HG02973 (cell line): ENCODE measurements at regions not wholly inside any gene's neighbourhood (a gene's known extent, or its start where the extent isn't known, plus 50 kb on each side); places are given as distances from the start of the nearest gene placed in this dataset.

Experiments used
- ATAC-seq: cut with Tn5 transposase; IDR thresholded peaks from one replicate; pipeline ENCODE4 v1.9.1; 2021; ENCODE audit warnings: moderate library complexity; ENCODE audit not compliant: unreplicated experiment

DNA sequence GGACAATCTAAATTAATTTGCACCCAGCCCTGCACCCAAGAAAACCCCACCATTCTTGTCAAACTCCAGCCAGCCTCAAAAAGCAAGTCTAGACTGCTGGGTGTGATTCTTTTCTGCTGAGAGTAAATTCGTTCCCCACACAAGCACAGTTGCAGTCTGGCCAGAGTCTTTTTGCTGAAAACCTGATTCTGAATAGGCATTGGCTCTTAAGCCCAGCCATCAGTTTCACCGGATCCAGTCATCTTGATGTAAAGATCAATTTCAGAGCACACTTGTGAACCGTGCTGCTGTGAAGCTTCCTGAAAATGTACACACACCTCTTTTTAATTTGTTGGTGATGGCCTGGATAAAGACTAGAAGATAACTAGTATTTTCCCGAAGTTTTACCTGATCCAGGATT is 159.4 kb upstream of the GGTLC1 start:
- no peak for ATAC-seq

DNA sequence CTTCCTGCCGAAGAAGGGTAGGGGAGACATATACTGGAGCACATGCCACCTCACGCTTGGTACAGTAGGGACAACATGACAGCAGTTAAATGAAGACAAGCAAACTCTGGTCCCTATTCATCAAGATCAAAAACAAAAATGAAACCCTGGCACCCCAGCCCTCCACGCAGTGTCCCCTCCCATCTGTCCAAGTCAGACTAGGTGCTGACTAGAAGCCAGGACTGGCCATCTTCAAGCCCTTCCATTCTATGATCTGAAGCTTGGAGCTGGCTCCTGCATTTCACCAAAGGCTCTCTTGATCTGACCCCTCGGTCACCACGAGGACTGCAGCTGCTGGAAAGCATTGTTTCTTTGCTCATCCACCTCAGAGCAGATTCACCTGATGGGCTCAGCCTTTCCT is 158.9 kb upstream of the GGTLC1 start:
- ATAC-seq = no peak

DNA sequence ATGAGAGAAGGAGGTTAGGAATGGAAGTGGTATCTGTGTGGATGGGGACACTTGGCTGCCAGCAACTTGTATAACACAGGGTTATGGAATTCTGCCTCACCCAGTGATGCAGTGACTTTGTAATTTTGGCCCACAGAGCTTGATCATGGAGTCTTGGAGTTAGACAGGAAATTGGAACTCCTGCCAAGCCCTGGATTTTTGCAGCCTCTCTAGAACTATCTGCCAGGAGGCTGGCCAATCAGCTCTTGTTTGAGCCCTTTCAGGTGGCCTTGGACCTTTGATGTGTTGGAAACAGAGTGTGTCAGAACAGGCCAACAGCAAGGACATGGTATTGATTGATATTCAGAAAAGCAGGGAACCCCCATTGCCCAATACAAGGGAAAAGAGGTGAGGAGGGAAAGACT is 157.7 kb upstream of the GGTLC1 start:
- no peak for ATAC-seq

DNA sequence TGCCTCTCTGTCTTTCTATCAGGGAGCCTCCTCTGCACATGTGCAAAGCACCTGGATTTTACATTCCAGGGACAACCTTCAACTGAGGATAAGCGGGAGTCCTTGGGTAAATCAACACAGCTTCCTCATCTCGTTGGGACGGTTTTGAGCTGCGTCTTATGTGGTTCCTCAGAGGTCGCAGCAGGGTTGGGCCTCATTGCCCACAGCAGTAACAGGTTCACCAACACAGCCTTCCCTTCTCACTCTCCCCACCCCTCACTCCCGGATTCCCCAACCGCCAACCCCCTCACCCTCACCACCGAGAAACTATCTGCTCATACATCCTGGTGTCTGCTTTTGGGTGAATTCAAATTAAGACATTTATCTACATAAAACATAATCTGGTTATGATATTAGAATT is 155.8 kb upstream of the GGTLC1 start:
- no peak for ATAC-seq

DNA sequence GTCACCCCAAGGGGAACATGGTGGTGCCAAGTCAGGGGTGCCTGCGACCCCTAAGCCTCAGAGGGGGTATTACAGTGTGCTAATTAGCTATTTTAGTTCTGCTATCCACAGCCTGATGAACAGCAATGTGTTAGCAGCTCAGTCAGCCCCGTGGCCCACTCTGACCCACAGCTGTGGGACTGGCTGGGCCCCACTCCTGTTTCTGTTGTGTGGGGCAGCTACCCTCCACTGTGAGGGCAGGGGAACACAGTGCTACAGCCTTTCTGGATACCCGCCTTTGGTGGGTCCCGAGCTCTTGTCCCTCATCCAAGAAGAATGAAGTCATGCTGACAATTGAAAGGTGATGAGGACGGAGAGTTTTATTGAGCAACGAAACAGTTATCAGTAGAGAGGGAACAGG is 152.5 kb upstream of the GGTLC1 start:
- ATAC-seq = no peak

DNA sequence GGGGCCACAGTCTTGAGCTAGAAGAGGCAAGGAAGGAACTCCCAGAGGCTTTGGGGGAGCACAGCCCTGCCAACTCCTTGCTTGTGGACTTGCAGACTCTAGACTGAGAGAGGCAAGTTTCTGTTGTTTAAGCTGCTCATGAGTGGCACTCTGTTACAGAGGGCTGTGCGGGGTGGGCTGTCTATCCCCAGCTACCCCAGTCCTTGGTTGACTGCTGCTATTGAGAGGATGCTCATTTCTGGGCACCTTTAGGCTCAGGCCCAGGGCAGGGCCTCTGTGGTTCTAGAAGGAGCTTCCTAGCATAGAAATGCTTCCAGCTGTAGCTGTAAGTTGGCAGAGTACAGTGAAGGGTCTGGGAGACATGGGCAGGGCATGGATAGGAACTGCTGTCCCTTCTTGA is 151.3 kb upstream of the GGTLC1 start:
- ATAC-seq = no peak

DNA sequence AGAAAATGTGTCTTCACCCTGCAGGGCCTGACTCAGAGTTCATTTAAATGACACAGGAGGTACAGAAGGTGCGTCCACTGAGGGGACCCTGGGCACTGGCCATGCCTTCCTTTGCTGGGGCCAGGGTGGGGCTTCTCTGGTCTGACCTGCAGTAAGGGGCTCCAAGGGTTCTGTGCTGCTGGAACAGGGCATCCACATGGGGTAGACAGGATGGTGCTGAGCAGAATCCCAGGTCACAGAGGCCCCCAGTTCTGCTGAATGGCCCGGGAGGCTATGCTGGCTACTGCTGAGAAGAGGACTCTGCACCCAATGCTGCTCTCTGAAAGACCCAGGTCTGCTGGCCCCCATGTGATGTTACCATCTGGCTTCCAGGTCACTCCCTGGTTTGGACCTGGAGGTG is 150.4 kb upstream of the GGTLC1 start:
- ATAC-seq = no peak

DNA sequence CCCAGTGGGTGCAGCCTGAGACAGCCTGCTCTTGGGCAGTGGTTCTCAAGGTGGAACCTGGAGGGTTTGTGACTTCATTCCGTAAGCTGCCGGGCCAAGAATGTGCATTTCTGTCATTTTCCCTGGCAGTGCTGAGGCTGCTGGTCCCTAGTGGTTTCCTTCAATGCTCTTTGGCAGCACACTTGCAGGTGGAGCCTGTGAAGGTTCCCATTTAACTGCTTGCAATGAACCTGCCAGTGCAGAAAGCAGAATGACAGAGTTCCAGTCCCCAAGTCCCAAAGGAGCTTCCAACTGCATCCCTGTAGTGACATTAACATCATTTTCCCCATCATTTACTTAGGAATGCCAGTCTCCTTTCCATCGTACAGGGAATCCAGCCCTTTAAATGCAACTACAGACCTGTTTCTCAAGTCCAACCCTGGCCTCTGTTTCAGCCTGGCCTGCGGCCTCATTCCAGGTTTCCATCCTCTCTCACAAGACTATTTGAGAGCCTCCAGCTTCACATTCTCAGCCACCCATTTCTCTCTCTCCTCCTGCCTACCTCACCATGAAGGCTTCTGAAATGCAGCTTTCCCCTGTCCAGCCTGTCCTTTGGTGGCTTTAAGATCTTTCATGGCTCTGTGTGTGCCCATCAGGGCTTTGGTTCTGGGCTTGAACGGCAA is 149.7 kb upstream of the GGTLC1 start:
- no peak for ATAC-seq

DNA sequence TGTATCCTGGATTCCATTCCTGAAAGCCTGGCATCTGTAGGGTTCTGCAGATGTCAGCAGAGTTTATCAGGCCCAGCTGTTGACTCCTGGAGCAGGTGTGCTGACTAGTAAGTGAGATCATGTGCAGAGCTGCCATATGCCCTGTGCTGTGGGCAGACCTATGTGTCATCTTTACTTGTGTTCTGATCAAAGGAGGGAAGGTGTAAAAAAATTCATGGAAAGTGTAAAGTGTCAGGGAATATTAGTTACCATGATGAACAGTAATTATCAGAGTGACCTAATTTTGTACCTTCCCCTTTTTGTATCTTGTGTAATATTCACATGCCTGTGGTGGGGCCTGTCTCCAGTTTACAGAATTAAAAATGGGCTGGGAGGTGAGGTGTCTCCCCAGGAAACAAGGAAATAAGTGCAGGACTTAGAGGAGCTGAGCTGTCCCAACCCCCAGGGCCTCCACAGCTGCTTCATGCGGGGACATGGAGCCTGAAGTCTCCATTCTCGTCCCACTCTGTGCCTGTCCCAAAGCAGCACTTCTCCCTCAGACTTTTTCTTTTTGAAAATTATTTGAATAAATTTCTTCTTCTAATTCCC is 148.2 kb upstream of the GGTLC1 start:
- ATAC-seq = no peak

DNA sequence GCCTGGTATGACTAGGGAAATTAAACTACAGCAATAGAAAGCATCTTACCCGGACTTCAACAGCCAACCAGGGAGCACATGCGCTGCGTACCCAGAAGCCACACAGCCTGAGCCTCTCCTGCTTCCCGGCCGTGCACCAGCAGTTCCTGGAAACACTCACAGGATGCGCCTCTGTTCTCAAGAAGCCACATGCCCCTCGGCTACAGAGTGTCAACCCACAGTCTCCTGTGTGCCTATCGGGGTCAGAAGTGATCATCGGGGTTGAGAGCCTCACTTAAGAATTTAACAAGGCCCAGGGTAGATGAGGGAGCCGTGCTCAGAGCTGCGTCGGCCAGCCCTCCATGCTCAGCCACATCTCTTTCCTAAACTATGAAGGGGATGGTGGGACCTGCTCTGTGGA is 147.2 kb upstream of the GGTLC1 start:
- ATAC-seq = no peak

DNA sequence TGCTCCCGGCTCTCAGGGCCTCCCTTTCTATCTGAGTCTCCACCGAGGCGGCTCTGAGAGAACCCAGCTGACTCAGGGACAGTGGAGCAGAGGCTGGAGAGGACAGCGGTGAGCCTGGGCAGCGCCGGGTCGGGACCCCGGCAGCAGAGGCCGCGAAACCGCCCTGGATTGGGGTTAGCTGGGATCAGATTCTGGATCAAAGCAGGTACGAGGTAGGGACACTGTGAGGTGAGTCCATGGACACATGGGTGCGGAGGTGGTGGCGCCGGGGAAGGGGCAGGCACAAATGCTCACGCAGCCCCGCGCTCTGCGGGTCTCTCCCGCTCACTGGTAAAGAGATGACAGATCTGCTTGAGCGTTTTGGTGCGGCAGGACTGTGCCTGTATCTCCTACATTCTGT is 146.4 kb upstream of the GGTLC1 start:
- no peak for ATAC-seq

DNA sequence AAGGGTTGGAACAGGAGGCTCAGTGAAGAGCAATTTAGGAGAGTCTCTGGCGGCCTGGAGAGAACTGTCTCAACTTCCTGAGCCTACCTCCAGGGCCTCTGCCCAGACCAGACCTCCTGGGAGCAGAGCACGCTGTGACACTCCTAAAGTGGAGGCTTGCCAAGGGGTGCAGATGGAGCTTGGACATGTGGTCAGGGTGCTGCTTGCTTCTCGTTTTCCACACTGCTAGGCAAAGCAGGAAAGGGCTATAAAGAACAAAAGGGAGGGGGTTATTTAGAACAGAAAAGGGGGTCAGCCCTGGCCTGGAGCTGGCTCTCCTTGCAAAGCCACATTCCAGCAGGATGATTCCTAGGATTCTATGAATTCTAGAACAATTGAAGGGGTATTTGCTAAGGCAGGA is 145.7 kb upstream of the GGTLC1 start:
- ATAC-seq = no peak

DNA sequence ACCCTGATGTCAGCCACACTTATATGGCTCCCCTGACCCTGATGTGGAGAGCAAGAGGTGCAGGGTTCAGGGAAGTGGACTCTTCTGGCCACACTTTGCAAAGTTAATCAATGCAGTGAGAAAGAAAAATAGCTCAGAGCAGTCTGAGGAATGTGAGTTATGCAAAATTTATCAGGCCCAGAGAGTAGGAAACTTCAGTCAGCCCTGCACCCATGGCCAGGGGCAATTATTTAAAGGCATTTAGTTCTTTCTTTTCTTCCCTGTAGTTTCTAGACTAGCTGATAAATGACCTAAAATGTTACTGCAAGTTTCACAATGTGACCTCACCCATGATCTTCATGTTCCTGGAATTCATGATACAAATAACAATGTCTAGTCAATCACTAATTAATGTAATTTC is 143.7 kb upstream of the GGTLC1 start:
- no peak for ATAC-seq

DNA sequence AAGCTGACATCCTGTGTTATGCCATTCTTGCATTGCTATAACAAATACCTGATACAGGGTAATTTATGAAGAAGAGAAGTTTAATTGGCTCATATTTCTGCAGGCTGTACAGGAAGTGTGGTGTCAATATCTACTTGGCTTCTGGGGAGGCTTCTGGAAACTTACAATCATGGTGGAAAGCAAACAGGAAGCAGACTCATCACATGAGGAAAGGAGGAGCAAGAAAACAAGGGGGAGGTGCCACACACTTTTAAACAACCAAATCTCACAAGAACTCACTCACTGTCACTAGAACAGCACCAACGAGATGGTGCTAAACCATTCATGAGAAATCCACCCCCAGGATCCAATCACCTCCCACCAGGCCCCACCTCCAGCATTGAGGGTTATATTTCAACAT is 143.1 kb upstream of the GGTLC1 start:
- ATAC-seq = no peak

DNA sequence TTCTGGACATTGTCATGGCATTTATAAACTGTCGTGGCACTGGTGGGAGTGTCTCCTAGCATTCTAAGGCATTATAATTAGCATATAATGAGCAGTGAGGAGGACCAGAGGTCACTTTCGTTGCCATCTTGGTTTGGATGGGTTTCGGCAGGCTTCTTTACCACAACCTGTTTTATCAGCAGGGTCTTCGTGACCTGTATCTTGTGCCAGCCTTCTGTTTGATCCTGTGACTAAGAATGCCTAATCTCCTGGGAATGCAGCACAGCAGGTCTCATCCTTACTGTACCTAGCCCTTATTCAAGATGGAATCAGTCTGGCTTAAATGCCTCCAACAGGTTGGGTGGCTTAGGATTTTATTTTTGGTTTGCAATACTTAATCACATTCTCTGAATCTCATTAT is 142.7 kb upstream of the GGTLC1 start:
- ATAC-seq = no peak

DNA sequence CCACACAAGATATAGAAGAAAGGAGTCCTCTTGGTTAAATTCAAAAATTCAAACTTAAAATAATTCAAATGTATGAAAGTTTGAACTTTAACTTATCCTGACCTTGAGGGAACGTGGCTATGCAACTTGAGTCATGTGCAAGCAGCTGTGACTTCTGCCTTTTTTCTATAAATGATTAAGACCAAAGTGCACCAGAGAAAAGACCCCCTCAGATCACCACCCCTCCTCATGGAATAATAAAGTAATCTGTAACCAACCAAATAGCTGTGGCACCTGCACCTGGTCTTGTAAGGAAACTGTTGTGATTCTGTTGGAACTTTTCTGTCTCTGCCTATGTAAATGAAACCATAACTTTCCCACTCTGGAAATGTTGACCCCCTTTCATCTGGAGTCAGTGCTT is 141.1 kb upstream of the GGTLC1 start:
- no peak for ATAC-seq

DNA sequence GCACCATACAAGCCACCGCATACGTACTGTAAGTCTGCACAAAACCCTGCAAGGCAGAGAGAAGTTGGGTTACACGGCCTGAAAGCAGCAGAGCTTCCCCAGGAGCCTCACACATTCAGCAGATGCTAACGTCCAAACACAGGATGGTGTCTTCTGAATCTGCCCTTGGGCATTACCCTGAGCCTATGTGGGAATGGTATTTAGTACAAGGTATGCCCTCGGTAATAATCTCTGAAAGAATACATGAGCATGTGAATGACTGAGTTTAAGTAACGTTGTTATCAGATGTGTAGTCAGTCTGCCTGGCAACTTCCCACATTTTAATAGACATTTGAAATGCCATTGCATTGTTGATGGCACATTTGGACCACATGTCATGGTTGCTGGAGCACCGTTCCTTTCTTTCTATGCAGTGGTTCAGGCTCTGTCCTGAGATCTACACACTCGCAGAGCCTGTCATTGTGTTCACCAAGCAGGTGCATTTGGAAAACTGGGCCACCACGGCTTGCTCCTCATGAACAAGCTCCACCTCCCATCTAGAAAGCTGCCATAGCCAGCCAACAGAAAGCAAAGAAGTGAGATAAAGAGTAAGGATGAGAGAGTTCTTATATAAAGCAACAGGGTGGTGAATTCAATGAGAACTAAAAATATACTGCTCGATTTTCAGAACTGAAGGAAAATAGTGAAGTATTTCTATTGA is 136.5 kb upstream of the GGTLC1 start:
- ATAC-seq = no peak

DNA sequence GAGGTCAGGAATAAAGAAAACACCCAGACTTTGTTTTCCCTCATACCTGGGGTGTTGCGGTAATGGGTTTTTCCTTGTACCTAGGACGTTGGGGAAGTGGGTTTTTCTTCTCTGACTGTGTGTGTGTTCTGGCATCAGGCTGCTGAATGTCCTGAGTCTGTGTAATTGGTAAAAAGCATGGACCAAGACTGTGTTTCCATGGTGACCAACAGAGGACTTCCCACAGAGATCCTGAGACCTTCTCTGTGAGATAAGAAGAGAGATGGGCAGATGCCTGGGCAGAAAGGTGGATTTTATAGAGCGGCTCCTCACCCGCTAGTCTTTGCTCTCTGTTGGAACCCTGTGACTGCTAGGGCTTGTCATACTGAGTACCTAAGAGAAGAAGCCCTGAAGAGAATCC is 135.4 kb upstream of the GGTLC1 start:
- ATAC-seq = no peak

DNA sequence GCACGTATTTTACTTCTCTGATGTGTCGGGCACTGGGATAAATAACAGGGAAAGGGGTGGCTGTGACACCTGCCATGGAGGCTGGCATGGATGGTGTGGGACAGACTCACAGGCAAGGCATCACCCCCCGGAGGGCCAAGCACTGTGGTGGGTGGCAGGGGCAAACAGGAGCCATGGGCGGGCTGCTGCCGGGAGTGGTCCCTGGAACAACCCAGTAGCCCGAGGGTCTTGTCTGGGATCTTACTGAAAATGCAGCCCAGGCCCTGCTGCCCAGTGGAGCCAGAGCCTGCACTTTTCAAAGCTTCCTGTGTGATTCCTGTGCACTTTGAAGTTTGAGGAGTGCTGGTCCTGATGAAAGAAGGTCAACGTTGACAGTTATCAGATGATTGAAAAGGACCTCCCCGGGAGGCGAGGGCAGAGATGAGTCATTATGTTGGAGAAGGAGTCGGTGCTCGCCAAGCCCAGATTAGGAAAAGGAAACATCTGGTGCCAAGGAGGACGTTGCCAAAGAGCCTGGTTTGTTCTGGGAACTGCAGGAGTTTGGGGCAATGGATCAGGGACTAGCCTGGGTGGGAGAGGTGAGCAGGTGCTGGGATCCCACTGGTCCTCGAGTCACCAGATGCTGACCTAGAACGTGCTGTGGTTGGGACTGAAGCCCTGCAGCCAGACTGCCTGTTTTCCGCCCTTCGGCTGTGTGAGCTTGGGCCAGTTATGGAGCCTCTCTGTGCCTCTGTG is 130.0 kb upstream of the GGTLC1 start:
- no peak for ATAC-seq

DNA sequence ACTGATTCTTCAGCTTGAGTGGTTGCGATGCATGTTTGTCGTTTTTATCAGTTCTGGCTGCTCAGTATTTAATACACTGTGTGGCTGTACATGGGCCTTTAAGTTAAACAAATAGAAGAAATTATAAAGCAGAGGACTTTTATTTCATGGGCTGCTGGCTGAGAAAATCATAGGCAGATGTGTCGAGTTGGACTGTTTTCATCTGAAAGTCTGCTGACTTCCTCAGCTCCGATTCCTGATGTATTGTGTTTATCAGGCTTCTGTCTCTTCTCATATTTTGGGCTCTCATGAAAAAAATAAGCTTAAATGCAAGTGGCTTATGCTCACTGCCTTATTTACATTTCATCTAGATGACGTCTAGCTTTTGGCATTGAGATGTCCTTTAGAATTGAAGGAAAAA is 129.5 kb upstream of the GGTLC1 start:
- no peak for ATAC-seq

DNA sequence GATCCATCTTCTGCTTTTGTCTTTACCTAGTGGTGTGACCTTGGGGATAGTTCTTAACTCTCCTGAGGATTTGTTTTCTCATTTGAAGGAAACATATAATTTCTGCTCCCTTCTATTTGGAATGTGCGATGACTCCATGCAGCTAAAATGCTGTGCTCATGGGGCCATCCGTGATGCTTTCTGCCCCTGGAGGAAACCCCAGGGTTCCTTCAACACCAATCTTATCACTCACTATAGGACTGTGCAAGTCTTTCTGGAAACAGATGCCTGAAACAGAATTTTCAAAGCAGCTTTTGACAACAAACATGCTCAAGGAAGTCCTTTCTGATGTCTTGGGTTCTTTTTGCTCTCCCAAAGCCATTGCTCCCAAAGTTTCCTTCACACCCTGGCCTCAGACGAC is 128.8 kb upstream of the GGTLC1 start:
- ATAC-seq = no peak

DNA sequence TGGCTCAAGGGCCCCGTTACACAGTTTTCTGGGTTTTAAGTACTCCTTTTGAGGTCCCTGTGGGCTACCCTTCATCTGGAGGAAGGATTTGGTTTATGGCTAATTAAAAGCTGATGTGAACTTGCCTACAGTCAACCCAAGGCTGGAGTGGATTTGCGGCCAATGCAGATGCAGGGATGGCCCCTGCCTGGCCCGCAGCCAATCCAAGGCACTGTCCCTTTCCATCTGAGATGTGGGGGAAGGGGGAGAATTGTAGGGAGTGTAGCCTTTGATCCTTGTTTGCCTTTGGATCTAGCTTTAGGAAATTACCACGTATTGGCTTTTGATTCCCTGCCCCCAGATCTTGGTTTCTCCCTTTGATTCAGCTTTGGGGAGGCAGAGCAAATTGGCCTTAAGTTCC is 128.0 kb upstream of the GGTLC1 start:
- no peak for ATAC-seq
